HFF-Myc (cell line): ENCODE measurements at regions not wholly inside any gene's neighbourhood (a gene's known extent, or its start where the extent isn't known, plus 50 kb on each side); places are given as distances from the start of the nearest gene placed in this dataset.

ENCODE experiments used
- DNase-seq: peaks from one replicate; pipeline ENCODE4 v3.0.0-alpha.2; 2011; ENCODE audit warnings: low read depth; ENCODE audit errors: extremely low read depth
- H3K4me3 ChIP-seq: replicated peaks from 2 replicates; pipeline ENCODE4 v1.5.1; 2011; ENCODE audit warnings: low read depth, mild to moderate bottlenecking, control low read depth, low read length
- TF ChIP-seq, protein P1 (sequence below): IDR thresholded peaks from 2 replicates; pipeline ENCODE4 v1.5.1; 2012; ENCODE audit warnings: mild to moderate bottlenecking, low read depth, low read length, control low read depth; ENCODE audit errors: missing control alignments

DNA sequence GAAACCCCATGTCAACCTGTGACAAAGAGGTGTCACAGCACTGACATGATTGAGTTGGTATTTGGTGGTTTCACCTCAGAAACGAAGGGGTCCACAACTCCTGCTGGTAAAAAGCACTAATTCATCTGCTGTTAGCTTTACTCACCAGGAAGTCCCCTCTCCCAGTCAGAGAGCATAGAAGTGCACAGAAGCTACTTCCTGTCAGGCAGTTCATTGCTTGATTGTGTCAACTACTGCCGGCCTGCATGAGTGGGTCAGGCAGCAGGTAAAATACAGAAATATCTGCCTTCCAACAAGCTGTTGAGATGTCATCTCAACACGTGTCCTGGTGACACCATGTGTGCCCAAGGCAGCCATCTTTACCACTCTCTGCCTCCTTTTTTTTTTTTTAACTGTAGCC lies 596.6 kb upstream of the NR2F2 start:
- no peak overlapping the region for H3K4me3 ChIP-seq
- TF ChIP-seq, protein P1, sequence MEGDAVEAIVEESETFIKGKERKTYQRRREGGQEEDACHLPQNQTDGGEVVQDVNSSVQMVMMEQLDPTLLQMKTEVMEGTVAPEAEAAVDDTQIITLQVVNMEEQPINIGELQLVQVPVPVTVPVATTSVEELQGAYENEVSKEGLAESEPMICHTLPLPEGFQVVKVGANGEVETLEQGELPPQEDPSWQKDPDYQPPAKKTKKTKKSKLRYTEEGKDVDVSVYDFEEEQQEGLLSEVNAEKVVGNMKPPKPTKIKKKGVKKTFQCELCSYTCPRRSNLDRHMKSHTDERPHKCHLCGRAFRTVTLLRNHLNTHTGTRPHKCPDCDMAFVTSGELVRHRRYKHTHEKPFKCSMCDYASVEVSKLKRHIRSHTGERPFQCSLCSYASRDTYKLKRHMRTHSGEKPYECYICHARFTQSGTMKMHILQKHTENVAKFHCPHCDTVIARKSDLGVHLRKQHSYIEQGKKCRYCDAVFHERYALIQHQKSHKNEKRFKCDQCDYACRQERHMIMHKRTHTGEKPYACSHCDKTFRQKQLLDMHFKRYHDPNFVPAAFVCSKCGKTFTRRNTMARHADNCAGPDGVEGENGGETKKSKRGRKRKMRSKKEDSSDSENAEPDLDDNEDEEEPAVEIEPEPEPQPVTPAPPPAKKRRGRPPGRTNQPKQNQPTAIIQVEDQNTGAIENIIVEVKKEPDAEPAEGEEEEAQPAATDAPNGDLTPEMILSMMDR = no peak
- DNase-seq = no peak

DNA sequence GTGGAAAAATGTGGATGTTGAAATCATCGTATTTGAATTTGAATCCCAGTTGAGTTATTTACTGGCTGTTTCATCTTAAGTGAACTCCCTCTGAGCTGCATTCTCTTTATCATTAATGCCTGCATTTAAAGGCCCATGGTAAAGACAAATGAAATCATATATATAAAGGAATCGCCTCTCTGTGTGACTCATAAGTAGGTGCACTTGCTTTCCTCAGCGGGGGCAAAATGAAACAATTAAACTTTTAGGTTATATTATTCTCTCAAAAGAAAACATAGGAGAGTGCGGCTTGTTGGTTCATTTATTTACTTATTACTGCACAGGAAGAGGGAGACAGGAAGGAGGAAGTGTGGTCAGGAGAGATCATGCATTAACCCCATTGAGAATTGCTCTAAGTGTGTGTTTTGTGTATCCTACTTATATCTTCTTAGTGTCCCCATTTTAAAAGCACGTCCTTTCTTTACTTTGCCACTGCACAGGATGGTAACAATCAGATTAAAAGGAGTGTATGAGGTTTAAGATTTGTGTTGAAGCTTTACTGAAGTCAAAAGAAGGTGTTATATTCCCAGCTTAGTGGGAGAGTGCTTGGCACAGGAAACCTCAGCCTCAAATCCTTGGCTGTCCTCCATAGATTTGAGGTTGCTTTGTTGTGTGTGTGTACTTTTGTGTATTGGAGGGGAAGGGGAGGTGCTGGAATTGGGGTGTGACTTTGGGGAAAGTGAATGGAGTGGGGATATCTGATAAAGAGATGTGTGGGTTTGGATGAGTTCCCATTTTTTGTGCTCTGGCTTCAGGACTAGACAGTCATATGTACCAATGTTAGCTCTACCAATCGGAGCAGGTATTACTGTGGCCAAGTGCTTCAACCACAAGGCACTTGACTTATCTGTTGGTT lies 595.8 kb upstream of the NR2F2 start:
- DNase-seq = no peak
- H3K4me3 ChIP-seq = no peak overlapping the region
- TF ChIP-seq, protein P1 = no peak

DNA sequence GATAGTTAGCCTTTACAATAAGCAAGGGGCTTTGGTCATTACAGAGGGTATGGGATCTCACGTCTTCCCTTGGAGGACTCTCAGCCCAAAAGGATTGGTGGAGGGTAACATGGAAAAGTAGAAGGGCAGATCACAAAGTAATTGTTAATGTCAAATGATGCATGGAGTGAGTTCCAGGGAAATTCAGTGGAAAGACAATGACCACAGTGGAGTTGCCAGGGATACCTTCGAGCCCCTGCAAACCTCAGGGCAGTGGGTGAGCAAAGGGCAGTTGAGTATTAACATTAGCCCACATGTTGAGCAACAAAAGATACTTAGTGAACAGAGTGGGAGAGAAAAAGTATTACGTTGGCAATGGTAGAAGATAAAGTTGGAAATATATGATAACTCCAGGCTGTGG lies 593.4 kb upstream of the NR2F2 start:
- TF ChIP-seq, protein P1 = no peak
- no peak overlapping the region for H3K4me3 ChIP-seq
- no peak for DNase-seq

DNA sequence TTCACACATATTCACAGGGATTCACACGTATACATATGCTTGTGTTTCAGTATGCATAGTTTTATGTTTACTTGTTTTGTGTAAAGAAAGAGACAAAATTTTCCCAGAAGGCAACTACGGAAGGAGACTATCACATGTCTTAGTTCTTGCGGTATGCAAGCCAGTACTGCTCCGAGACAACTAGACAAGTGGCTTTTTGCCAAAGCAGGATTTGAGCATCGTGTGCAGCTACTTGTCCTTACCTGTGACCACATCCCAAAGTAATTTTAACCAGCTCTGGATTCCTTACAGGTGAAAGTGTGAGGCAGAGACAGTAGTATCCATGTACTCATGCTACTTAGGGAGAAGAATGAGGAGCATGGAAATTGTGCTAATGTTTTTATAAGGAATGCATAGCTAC lies 591.4 kb upstream of the NR2F2 start:
- TF ChIP-seq, protein P1 = no peak
- H3K4me3 ChIP-seq = no peak overlapping the region
- DNase-seq = no peak

DNA sequence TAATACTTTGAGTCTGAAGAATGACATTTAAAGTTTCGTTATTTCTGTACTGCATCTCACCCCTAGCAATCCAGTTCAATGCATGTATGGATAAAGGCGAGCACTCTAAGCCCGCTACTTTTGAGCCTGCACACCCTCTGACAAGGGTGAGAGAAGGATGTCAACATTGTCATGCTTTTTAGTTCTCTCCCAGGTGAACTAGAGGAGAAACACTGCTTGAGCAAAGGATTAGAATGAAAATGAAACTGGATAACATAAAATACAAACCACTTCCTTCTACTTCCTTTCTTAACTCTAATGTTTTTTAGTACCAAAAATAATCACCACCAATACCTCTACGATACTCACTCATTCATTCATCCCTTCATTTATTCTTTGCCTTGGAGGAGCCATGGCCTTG lies 588.7 kb upstream of the NR2F2 start:
- no peak overlapping the region for H3K4me3 ChIP-seq
- DNase-seq = no peak
- TF ChIP-seq, protein P1 = no peak

DNA sequence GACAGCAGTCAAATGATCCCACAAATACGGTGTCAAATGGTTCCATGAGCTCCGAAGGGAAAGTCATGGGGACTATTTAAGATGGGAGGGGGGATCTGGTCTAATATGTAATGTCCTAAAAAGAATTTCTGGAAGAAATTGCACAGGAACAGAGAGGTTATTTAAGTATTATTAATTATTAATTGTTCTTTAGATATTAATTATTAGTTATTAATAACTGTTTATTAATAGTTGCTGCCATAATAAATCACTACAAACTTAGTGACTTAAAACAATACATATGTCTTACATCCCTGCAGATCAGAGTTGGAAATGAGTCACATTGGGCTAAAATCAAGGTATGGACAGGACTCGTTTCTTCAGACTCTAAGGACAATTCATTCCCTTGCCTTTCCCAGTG lies 588.2 kb upstream of the NR2F2 start:
- TF ChIP-seq, protein P1 = no peak
- no peak overlapping the region for H3K4me3 ChIP-seq
- DNase-seq = no peak
